Left lung (tissue), 4 donors: ENCODE measurements at regions not wholly inside any gene's neighbourhood (a gene's known extent, or its start where the extent isn't known, plus 50 kb on each side); places are given as distances from the start of the nearest gene placed in this dataset.
A peak's percentile ranks its signal among the peaks of the same experiment; 100 is the strongest.

Experiments
- ATAC-seq: fragments of 200-7000 bp; cut with Tn5 transposase; one replicate; pipeline ENCODE4 v1.9.1; 2020; ENCODE audit warnings: moderate library complexity
- DNase-seq, 4 donors: peaks; one replicate each; pipeline ENCODE4 v3.0.0-alpha.2; 2013 to 2020
- H3K27ac ChIP-seq, 2 donors: fragments of 200-600 bp; sonication (generic) in 1 of 2; one replicate each; pipeline versions ENCODE4 v1.5.0 to v1.8.0; 2020 to 2021
- H3K27me3 ChIP-seq, 2 donors: fragments of 200-600 bp; sonication (generic) in 1 of 2; one replicate each; pipeline versions ENCODE4 v1.5.0 to v1.8.0; 2020 to 2021
- H3K36me3 ChIP-seq, 2 donors: fragments of 200-600 bp; sonication (generic) in 1 of 2; one replicate each; pipeline versions ENCODE4 v1.5.0 to v1.8.0; 2020 to 2021
- H3K4me1 ChIP-seq, 2 donors: fragments of 200-600 bp; one replicate each; pipeline ENCODE4 v1.8.0; 2021
- H3K4me3 ChIP-seq, 2 donors: fragments of 200-600 bp; sonication (generic) in 1 of 2; one replicate each; pipeline versions ENCODE4 v1.5.0 to v1.8.0; 2020 to 2021; ENCODE audit warnings: mild to moderate bottlenecking in 1 of 2
- H3K9me3 ChIP-seq, 2 donors: fragments of 200-600 bp; sonication (generic) in 1 of 2; one replicate each; pipeline versions ENCODE4 v1.5.0 to v1.8.0; 2020 to 2021
- intact Hi-C, 2 donors: fragments of 100-400 bp; cut with DNase I; formaldehyde crosslinking; loops; one replicate each; pipeline versions ENCODE4 v1.11.2 to v1.14.2; 2022
- TF ChIP-seq, protein P1 (sequence below), 2 donors: fragments of 200-600 bp; sonication (generic) in 1 of 2; IDR thresholded peaks; one replicate each; pipeline versions ENCODE4 v1.5.0 to v1.8.0; 2021; ENCODE audit warnings: antibody characterized with exemption in 2 of 2
- donor health status: DM: no; HTN: yes; CAD: no.
- donor health status: DM: no; HTN: no; CAD: no.

DNA sequence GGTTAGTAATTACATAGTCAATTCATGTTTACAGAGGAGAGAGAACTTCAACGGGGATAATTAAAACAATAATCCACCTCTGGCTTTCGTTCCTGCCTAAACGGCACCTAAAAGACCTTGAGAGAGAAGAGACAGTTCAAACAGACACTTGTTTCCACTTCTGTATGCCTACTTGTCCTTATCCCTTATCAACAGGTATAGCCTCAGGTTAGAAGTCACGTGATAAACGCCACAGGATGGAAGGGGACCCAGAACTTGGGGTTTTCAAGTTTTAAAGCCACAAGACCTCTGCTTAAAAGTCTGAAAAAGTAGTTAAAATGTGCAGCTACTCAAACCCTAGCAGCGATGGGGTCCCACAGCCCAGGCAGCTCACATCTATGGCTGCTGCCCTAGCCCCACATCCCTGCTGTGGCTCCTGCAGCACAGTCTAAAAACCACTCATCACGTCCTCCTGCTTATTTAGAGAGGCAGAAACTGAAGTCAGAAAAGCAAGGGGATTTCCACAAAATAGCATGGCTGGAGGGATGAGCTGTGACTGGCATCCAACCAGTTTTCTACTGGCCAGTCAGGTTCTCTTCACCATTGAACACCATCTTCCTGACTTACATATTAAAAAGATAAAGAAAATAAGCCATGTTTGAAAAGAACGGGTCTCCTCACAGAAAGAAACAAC is 51.2 kb upstream of the SEC16B start:
- Histone ChIP-seq H3K36me3 (peaks cover 0 to 13% of the 10 kb centered on the region in 2 donors), H3K4me1 (no peaks in the 10 kb centered on the region), H3K4me3 (no peak overlapping the region), H3K9me3 (no peaks in the 10 kb centered on the region), H3K27me3 (no peaks in the 10 kb centered on the region), H3K27ac (no peak overlapping the region)
- intact Hi-C loops: no loop called here
- DNase-seq (no peak), ATAC-seq (no peak)
- TF ChIP-seq, protein P1, sequence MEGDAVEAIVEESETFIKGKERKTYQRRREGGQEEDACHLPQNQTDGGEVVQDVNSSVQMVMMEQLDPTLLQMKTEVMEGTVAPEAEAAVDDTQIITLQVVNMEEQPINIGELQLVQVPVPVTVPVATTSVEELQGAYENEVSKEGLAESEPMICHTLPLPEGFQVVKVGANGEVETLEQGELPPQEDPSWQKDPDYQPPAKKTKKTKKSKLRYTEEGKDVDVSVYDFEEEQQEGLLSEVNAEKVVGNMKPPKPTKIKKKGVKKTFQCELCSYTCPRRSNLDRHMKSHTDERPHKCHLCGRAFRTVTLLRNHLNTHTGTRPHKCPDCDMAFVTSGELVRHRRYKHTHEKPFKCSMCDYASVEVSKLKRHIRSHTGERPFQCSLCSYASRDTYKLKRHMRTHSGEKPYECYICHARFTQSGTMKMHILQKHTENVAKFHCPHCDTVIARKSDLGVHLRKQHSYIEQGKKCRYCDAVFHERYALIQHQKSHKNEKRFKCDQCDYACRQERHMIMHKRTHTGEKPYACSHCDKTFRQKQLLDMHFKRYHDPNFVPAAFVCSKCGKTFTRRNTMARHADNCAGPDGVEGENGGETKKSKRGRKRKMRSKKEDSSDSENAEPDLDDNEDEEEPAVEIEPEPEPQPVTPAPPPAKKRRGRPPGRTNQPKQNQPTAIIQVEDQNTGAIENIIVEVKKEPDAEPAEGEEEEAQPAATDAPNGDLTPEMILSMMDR (IDR thresholded peaks at IDR 0.05): no peak

GRCh38 chr1:178021950-178022349 is 52.1 kb upstream of the SEC16B start:
- H3K4me3 ChIP-seq: no peak overlapping the region
- no peaks in the 10 kb centered on the region for H3K9me3 ChIP-seq
- DNase-seq (no peak), ATAC-seq (no peak)
- no peaks in the 10 kb centered on the region for H3K4me1 ChIP-seq
- no peaks in the 10 kb centered on the region for H3K27me3 ChIP-seq
- intact Hi-C loops: no loop called here
- peaks cover 0 to 8% of the 10 kb centered on the region in 2 donors for H3K36me3 ChIP-seq
- no peak overlapping the region for H3K27ac ChIP-seq
- TF ChIP-seq, protein P1 (IDR thresholded peaks at IDR 0.05): no peak

- Histone ChIP-seq H3K36me3 (peaks cover 0 to 5% of the 10 kb centered on the region in 2 donors), H3K27me3 (no peaks in the 10 kb centered on the region), H3K4me3 (no peak overlapping the region), H3K9me3 (no peaks in the 10 kb centered on the region), H3K4me1 (no peaks in the 10 kb centered on the region), H3K27ac (no peak overlapping the region)
- intact Hi-C loops: no loop called here
- TF ChIP-seq, protein P1 (IDR thresholded peaks at IDR 0.05): no peak
- peak; percentile 39 for ATAC-seq
- DNase-seq: peak in 1 of 4 donors; percentile 33
Measured at GRCh38 chr1:178023181-178023618, 53.3 kb upstream of the SEC16B start.

DNA sequence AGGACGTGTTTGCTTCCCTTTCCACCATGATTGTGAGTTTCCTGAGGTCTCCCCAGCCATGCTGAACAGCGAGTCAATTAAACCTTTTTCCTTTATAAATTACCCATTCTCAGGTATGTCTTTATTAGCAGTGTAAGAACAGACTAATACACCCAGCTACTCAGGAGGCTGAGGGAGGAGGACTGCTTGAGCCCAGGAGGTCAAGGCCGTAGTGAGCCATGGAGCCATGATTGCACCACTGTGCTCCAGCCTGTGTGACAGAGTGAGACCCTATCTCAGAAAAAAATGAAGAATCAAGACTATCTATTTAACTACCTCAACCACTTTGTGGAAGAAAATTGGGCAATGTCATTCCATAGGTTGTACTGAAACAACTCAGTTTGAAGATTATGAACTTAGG is 54.6 kb upstream of the SEC16B start:
- Histone ChIP-seq H3K36me3 (peaks cover 0 to 5% of the 10 kb centered on the region in 2 donors), H3K27me3 (no peaks in the 10 kb centered on the region), H3K4me1 (no peaks in the 10 kb centered on the region), H3K9me3 (no peaks in the 10 kb centered on the region), H3K27ac (no peak overlapping the region), H3K4me3 (no peak overlapping the region)
- DNase-seq: no peak
- TF ChIP-seq, protein P1 (IDR thresholded peaks at IDR 0.05): no peak
- ATAC-seq: no peak
- intact Hi-C loops: no loop called here

DNA sequence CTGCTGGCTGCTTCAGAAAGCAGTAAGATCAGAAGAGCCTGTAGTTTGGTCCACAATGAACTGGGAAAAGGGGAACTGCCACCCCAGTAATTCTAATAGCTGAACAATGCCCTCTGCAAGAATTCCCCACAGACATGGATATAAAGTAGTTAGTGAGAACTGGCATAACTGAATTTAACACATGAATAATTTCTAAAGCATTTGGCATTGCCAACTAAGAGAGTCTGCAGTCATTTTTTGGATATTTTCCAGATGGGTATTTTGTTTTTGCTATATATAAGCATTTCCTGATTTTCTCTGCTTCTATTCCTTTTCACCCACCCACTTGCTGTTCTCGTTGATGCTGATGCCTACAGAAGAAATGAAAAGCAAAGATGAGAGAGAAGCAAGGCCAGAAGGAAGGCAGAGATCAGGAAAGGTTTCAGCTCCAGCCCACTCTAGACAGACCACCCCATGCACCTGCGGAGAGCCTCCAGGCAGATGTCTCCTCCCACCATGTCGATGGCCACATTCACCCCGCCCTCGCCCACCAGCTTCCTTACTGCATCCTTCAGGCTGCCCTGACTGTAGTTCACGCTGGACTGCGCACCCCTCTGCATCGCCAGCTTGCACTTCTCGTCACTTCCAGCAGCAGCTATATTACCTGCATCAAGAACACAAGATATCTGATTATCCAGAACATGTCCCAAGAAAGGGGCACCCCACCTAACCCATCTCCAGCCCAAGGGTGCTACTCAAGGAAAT is 55.9 kb upstream of the SEC16B start:
- intact Hi-C loops: no loop called here
- Histone ChIP-seq H3K27me3 (no peaks in the 10 kb centered on the region), H3K4me3 (no peak overlapping the region), H3K36me3 (peaks cover 0 to 5% of the 10 kb centered on the region in 2 donors), H3K4me1 (no peaks in the 10 kb centered on the region), H3K9me3 (no peaks in the 10 kb centered on the region), H3K27ac (no peak overlapping the region)
- ATAC-seq: no peak
- DNase-seq: no peak
- TF ChIP-seq, protein P1 (IDR thresholded peaks at IDR 0.05): no peak
